DMS53 (cell line): ENCODE measurements at regions not wholly inside any gene's neighbourhood (a gene's known extent, or its start where the extent isn't known, plus 50 kb on each side); places are given as distances from the start of the nearest gene placed in this dataset.
"Not testable (repeated sequence)": the region's sequence is repeated elsewhere in the genome, so short reads cannot be mapped to it uniquely, and the experiment has no call there.

Experiments used
- DNase-seq: peaks from one replicate; lab custom pipeline; 2025; lab: John Stamatoyannopoulos, UW

DNA sequence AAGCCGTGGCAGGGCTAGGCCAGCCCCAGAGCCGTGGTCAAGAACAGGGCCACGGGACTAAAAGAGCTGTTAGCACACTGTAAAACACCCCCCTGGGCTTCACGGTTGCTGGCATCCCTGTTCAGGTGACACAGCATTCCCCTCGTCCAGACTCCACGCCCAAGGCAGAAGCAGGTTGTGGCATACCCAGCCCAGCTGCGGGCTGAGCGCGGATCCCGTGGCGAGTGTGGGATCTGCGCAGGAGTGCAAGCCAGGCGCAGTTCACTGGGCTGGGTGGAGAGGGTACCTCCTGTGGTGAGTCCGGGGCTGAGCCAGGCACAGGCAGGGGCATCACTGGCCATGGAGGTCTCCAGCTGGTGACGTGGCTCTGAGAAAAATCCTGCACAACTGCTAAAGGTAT, 199.1 kb downstream of the FZD1 start:
- DNase-seq, result no peak

DNA sequence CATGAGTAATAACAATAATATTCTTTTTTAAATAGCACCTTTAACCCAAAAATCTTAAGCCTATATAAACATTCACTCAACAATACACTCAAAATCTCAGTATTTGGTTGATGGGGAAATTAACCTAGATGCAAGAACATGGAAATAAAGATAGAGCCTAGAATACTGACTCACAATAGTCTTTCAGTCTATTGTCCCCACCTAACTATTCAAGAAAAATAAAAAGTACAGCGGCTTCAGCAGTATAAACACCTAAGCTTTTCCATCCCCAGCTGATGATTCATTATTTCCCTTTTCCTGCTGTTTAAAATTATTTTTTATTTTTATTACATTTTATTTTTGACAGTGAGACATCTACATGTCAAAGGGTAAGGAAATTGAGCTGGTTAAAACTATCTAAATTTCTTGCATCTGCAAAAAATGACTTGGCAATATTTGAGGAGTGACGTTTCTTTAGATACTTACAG, 201.4 kb downstream of the FZD1 start:
- no peak for DNase-seq

DNA sequence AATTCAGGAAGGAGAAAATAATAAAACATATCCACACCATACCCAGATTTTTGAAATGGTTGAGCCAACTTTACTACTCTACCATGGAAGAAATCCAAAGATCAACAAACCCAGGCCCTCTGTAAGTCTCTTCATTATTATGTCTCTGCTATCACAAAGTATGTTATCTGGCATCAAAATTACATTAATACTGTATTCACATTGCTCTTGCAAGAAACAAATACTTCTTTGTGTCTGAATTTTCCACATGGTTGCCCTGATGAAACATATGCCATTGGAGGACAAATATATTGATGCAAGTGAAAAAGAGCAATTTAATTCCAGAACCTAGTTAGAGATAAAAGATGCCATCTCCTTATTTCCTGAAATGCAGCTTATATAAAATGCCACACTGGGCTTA, 204.0 kb downstream of the FZD1 start:
- DNase-seq, result no peak

DNA sequence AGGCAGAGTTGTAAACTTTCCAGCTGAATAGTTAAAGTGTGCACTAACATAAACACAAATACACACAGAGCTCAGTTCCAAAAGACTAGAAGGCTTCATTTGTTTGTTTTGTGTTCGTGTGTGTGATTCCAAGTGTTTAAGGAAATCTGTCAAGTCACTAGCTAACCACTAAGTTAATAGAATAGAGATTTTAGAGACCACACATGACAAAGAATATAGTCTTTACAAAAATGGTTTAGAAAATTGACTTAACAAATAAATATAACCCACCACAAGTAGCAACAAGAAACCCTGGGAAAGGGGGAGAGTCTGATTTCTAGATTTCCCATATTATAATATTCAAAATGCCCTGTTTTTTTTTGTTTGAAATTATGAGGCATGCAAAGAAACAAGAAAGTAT, 209.4 kb downstream of the FZD1 start:
- DNase-seq, result no peak

DNA sequence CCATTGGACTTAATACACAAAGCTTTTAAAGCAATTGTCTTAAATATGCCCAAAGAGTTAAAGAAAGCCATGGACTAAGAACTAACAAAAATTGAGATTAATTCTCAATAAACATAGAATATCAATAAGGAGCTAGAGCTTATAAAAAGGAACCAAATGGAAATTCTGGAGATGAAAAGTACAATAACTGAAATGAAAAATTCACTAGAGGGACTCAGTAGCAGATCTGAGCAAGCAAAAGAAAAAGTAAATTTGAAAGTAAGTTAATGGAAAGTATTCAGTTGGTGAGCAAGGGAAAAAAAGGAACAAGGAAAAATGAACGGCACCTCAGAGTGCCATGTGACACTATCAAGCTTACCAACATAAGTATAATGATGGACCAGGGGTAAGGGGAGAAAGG, 209.8 kb downstream of the FZD1 start:
- no peak for DNase-seq

DNA sequence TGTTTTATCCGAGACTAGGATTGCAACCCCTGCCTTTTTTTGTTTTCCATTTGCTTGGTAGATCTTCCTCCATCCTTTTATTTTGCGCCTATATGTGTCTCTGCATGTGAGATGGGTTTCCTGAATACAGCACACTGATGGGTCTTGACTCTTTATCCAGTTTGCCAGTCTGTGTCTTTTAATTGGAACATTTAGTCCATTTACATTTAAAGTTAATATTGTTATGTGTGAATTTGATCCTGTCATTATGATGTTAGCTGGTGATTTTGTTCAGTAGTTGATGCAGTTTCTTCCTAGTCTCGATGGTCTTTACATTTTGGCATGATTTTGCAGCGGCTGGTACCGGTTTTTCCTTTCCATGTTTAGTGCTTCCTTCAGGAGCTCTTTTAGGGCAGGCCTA, 216.2 kb downstream of the FZD1 start:
- DNase-seq, result not testable (repeated sequence)

DNA sequence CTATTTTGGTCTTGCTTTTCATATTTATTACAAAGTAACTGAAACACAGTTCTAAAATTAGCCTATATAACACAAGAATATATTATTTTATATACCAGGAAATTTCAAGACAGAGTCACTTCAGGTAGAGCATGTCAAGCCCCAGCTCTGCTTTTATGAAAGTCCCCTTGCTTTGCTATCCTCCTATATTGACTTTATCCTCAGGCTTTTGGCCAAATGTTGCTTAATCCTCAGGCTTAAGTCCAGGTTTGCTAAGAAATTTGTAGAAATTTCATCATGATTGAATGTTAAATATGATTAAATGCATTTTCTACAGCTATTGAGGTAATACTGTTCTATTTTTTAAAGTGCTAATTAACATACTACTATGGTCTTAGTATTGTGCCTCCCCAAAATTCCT, 227.6 kb downstream of the FZD1 start:
- no peak for DNase-seq

DNA sequence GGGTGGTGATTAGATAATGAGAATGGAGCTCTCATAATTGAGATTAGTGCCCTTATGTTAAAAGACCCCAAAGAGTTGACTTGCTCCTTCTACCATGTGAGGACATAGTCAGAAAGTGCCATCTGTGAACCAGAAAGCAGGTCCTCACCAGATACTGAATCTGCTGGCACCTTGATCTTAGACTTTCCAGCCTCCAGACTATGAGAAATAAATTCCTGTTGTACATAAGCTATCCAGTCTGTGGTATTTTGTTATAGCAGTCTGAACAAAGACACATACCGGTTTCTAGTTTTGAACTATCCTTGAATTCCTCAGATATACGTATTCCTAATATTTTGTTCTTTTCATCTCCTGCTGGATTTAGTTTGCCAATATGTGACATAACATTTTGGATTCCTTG, 228.1 kb downstream of the FZD1 start:
- DNase-seq, result no peak

DNA sequence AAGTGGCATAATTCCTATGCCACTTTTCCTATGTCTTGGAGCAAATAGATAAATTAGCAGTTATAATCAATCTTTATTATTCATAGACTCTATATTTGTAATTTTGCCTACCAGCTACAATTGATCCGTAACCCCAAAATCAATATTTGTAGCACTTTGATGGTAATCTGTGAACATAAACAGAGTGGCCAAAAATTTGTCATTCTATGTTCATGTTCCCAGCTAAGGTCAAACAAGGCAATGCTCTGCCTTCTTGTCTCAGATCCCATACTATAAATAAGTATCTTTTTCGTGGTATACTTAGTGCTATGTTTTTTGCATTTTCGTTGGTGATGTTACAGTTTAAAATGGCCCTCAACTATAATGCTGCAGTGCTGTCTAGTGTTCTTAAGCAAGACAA, 228.5 kb downstream of the FZD1 start:
- DNase-seq, result no peak

DNA sequence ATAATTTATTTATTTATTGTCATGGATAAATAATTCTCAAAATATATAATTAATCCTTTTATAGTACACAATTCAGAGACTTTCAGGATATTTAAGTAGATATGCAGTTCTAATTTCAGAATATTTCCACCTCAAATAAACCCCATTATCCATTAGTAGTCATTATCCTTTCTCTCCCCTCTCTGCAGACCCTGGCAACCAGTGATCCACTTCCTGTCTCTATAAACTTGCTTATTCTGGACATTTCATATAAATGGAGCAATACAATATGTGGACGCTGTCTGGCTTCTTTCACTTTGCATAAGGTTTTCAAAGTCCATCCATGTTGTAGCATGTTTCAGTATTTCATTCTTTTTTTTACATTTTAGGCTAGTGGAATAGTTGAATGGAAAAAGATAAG, 230.2 kb downstream of the FZD1 start:
- no peak for DNase-seq

DNA sequence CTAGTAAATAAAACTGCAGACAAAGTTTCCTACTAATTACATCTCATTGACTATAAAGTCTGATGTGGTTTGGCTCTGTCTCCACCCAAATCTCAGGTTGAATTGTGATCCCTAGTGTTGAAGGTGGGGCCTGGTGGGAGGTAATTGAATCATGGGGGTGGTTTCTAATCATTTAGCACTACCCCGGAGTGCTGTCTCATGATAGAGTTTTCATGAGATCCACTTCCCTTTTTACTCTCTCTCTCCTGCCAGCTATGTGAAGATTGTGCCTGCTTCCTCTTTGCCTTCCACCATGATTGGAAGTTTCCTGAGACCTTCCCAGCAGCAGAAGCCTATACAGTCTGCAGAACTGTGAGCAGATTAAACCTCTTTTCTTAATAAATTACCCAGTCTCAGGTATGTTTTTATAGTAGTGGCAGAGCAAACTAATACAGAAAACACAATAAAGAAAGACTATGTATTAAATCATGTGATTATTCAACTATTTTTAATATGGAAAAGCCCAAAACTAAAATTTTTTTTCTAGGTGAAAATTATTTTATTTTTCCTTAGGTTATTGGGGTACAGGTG, 232.1 kb downstream of the FZD1 start:
- no peak for DNase-seq

DNA sequence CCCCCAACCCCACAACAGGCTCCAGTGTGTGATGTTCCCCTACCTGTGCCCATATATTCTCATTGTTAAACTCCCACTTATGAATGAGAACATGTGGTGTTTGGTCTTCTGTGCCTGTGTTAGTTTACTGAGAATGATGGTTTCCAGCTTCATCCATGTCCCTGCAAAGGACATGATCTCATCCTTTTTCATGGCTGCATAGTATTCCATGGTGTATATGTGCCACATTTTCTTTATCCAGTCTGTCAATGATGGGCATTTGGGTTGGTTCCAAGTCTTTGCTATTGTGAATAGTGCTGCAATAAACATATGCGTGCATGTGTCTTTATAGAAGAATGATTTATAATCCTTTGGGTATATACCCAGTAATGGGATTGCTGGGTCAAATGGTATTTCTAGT, 233.0 kb downstream of the FZD1 start:
- DNase-seq, result not testable (repeated sequence)

- DNase-seq, result no peak
These were observed 239.8 kb downstream of the FZD1 start for GRCh38 chr7:91503934-91504555.

- DNase-seq, result peak; percentile 50
These were observed 240.7 kb downstream of the FZD1 start for GRCh38 chr7:91504919-91505318.

- DNase-seq, result not testable (repeated sequence)
These were observed 242.7 kb downstream of the FZD1 start for GRCh38 chr7:91506966-91507365.

DNA sequence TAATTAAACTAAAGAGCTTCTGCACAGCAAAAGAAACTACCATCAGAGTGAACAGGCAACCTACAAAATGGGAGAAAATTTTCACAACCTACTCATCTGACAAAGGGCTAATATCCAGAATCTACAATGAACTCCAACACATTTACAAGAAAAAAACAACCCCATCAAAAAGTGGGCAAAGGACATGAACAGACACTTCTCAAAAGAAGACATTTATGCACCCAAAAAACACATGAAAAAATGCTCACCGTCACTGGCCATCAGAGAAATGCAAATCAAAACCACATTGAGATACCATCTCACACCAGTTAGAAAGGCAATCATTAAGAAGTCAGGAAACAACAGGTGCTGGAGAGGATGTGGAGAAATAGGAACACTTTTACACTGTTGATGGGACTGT, 247.6 kb downstream of the FZD1 start:
- not testable (repeated sequence) for DNase-seq

GRCh38 chr7:91512958-91513357, 248.7 kb downstream of the FZD1 start:
- peak; percentile 82 for DNase-seq

DNA sequence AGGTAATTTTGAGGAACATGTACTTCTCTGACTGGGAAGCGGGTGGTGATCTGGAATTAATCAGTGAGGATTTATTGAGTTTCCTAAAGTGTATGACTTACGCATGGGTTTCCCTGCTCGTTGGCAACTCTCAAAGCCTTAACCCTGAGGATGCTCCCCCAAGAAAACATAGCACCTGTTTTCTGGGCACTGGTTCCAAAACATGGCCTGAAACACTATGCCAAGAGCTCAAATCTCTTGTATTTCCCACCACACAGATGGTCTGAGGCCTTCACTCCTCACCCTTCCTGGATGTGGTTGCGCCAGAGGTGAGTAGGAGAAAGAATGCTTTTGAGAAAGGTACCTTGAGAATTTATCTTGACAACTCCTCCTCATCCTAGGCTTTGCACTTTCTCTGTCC, 250.4 kb downstream of the FZD1 start:
- DNase-seq, result no peak

DNA sequence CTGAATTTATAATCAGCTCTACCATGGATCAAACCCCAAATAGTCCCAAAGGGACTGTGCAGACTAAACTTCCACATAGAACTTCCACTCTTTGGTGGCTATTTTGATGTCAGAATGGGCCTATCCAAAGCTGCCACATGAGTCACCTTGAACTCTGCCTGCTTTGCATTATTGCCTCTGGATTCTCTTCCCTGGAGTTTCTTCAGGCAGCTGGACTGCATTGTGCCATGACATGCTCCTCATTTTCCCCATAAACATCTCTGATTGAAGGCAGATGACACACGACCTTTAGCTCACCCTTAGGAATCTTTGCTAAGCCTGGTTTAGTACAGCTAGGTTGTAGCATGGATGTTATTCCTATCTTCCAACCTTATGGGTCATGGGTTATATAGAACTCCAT, 251.7 kb downstream of the FZD1 start:
- DNase-seq, result no peak

DNA sequence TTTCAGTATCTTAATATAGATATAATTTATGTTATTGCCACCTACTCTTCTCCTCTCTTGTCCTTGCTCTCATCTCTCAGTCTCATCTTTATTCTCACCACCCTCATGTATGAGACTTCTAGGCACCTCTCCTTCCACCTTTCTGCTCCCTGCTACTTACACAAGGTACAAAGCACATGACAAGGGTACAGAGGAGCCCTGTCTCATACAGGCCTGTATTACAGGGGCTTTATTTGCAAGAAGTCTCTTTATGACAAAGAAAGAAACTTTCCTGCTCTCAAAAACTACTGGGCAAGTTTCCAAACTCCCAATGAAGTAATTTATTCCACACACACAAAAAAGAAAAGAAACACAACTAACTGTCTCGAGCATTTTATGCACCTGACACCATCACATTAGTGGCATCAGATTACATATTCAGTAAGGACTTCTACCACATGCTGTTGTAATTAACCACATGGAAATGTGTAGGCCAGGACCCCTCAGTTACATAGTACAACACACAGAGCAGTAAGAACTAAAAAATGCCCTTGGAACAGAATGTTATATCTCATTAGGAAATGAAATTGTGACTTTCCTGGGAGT, 253.1 kb downstream of the FZD1 start:
- no peak for DNase-seq

GRCh38 chr7:91518058-91518457, 253.8 kb downstream of the FZD1 start:
- DNase-seq, result no peak

DNA sequence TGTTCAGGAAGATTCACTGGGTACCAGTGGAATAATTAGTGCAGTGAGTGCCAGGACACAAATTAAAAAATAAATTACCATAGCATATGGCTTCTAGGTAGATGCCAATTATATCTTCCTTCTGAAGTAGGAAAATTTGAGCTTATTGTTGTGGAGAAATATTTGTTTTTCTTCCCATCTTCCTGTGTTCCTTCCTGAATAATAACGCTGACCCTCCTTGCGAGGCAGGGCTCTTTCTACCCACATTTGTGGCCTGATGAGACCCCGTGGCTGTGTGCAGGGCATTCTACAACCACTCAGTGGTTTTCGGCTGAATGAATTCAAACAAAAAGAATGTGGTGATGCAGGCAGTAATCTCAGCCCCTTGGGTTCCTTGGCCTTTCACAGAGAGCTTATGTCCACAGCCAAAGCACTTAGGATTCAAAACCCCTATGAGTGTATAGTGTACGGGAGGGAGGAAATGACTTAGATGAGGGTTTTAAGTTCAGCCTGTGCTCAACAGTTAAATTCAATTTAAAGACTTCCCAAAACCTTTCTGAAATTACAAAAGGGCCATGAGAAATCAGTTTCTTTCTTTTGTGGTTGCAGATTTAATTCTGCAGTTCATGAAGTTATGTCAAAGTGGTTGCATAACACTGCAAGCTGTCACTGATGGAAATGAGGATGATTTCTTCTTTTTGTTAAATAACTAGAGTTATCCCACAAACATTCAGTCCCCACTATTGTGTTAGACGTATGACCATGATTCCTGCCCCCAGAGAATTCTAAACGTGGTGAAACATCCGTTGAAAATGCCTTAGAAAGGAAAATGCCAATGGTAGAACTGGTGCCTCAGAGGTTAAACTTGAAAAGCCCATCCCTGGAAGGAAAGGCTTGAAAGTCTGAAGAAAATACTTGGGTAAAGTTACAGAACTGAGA, 255.3 kb downstream of the FZD1 start:
- no peak for DNase-seq

GRCh38 chr7:91520645-91521044, 256.4 kb downstream of the FZD1 start:
- DNase-seq, result no peak
